GM10266 (cell line): ENCODE measurements at regions not wholly inside any gene's neighbourhood (a gene's known extent, or its start where the extent isn't known, plus 50 kb on each side); places are given as distances from the start of the nearest gene placed in this dataset.

ENCODE experiments used
- DNase-seq: peaks from one replicate; pipeline ENCODE4 v3.0.0; 2012; ENCODE audit errors: extremely low spot score
- CTCF ChIP-seq: IDR thresholded peaks from 2 replicates; pipeline ENCODE4 v1.5.1; 2012; ENCODE audit warnings: mild to moderate bottlenecking, low read depth; ENCODE audit not compliant: control insufficient read depth, insufficient read depth; ENCODE audit errors: missing control alignments

- no peak for TF ChIP-seq CTCF
- DNase-seq = no peak
Observed at GRCh38 chr6:120200853-120201252, 851.3 kb upstream of the MAN1A1 start.

- TF ChIP-seq CTCF = no peak
- DNase-seq = no peak
Observed at GRCh38 chr6:120198033-120198432, 848.5 kb upstream of the MAN1A1 start.

- no peak for DNase-seq
- no peak for TF ChIP-seq CTCF
Observed at GRCh38 chr6:120186080-120186479, 836.5 kb upstream of the MAN1A1 start.

GRCh38 chr6:120173250-120173649 is 823.7 kb upstream of the MAN1A1 start:
- no peak for DNase-seq
- TF ChIP-seq CTCF = no peak

- TF ChIP-seq CTCF = no peak
Observed at GRCh38 chr6:120164531-120164930, 815.0 kb upstream of the MAN1A1 start.

GRCh38 chr6:120157873-120158272 is 808.3 kb upstream of the MAN1A1 start:
- no peak for TF ChIP-seq CTCF
- DNase-seq = no peak

More at GRCh38 chr6:120164531-120164930, 815.0 kb upstream of the MAN1A1 start:
- no peak for DNase-seq

GRCh38 chr6:120147071-120147871 is 797.7 kb upstream of the MAN1A1 start:
- DNase-seq = no peak
- TF ChIP-seq CTCF = peak; percentile 19
